NT2/D1 (cell line): ENCODE measurements at regions not wholly inside any gene's neighbourhood (a gene's known extent, or its start where the extent isn't known, plus 50 kb on each side); places are given as distances from the start of the nearest gene placed in this dataset.

ENCODE experiments used
- DNase-seq: peaks from one replicate; pipeline ENCODE4 v3.0.0-alpha.2; 2011; ENCODE audit warnings: low read depth, low spot score
- H3K27me3 ChIP-seq: 2 replicates; pipeline ENCODE4 v1.6.0; 2011; ENCODE audit warnings: mild to moderate bottlenecking; ENCODE audit not compliant: insufficient read length, insufficient read depth
- H3K36me3 ChIP-seq: 2 replicates; pipeline ENCODE4 v1.6.1; 2011; ENCODE audit warnings: mild to moderate bottlenecking, low read length, mixed read lengths; ENCODE audit not compliant: insufficient read depth, insufficient read length
- H3K4me1 ChIP-seq: 2 replicates; pipeline ENCODE4 v1.5.1; 2011; ENCODE audit not compliant: insufficient read depth, insufficient read length
- H3K4me3 ChIP-seq: 2 replicates; pipeline ENCODE4 v1.5.1; 2011; ENCODE audit warnings: low read depth; ENCODE audit not compliant: insufficient read length
- H3K9ac ChIP-seq: 2 replicates; pipeline ENCODE4 v1.6.0; 2011; ENCODE audit warnings: low read depth; ENCODE audit not compliant: insufficient read length
- H3K9me3 ChIP-seq: 2 replicates; pipeline ENCODE4 v1.5.1; 2011; ENCODE audit warnings: mild to moderate bottlenecking, low read length; ENCODE audit not compliant: insufficient read depth
- SUZ12 ChIP-seq: IDR thresholded peaks from 2 replicates; pipeline ENCODE4 v1.6.1; 2011; ENCODE audit not compliant: insufficient read length, insufficient read depth; ENCODE audit errors: extremely low read depth
- YY1 ChIP-seq: IDR thresholded peaks from 2 replicates; pipeline ENCODE4 v1.6.1; 2011; ENCODE audit not compliant: insufficient read length, insufficient read depth
- ZNF274 ChIP-seq: IDR thresholded peaks from 2 replicates; pipeline ENCODE4 v1.6.1; 2011; ENCODE audit warnings: mild to moderate bottlenecking, low read depth, low read length

GRCh38 chr4:189826657-189827056 is 114.0 kb upstream of the FRG1 start:
- Histone ChIP-seq H3K4me3 (no peak overlapping the region), H3K27me3 (no peaks in the 10 kb centered on the region), H3K9me3 (no peaks in the 10 kb centered on the region), H3K9ac (no peak overlapping the region), H3K4me1 (peaks cover 5% of the 10 kb centered on the region), H3K36me3 (no peaks in the 10 kb centered on the region)
- no peak for TF ChIP-seq SUZ12
- no peak for TF ChIP-seq YY1
- TF ChIP-seq ZNF274 = no peak
- no peak for DNase-seq

DNA sequence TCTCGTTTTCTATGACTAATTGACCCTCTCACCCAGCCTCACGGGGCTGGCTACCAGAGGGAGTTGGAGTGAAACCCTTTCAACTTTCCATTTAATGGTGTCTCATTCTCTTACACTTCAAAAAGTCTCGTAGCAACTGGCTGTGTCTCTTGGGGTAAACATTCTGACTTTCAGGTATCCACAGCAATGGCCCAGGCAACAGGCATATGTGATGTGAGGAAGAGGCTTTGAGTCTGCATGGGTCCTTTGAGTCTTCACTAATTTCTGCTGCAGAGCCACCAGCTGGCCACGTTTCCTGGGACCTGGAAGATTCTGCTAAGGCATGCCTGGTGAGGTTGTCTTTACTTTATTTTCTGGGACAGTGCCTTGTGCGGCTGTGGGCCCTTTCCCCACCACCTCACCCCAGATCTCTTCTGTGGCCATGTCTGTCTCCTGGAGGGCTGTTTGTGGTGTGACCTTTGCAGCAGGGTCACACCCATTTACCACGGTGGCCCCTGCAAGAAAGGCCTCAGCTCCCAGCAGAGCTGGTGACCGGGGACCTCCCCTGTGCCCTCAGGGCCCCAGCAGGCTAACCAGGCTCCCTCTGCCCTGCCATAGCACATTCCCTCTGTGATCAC is 112.5 kb upstream of the FRG1 start:
- H3K9ac ChIP-seq = no peak overlapping the region

DNA sequence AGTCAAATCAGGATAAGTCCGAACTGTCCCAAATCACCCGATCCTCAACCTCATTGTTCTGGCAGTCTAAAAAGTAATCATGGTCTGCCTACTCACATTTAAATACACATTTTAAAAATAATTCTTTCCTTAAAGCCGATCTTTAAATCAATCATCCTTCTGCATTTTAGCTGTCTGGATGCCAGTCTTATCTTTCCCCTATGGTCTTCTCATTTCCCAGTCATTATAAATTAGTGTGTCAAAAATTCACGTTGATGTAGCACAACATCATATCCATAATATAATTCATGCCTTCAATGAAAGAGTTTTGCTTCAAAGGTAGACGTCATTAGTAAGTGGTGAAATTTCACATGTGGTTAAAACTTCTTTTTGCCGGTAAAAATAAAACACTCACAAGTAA is 108.1 kb upstream of the FRG1 start:
- peaks cover 5% of the 10 kb centered on the region for H3K4me1 ChIP-seq

More for the DNA sequence above, 112.5 kb upstream of the FRG1 start:
- DNase-seq = no peak
- no peak overlapping the region for H3K4me3 ChIP-seq
- no peaks in the 10 kb centered on the region for H3K36me3 ChIP-seq
- H3K9me3 ChIP-seq = no peaks in the 10 kb centered on the region
- TF ChIP-seq ZNF274 (no peak), YY1 (no peak), SUZ12 (no peak)
- H3K4me1 ChIP-seq = peaks cover 5% of the 10 kb centered on the region
- H3K27me3 ChIP-seq = no peaks in the 10 kb centered on the region

GRCh38 chr4:189834616-189835015 is 106.1 kb upstream of the FRG1 start:
- no peaks in the 10 kb centered on the region for H3K27me3 ChIP-seq
- H3K9ac ChIP-seq = no peak overlapping the region
- H3K9me3 ChIP-seq = peaks cover 14% of the 10 kb centered on the region
- no peak overlapping the region for H3K4me3 ChIP-seq
- no peak for TF ChIP-seq SUZ12
- TF ChIP-seq YY1 = no peak
- no peak for TF ChIP-seq ZNF274
- H3K4me1 ChIP-seq = no peaks in the 10 kb centered on the region
- DNase-seq = no peak
- H3K36me3 ChIP-seq = no peaks in the 10 kb centered on the region

More for the DNA sequence above, 108.1 kb upstream of the FRG1 start:
- H3K36me3 ChIP-seq = no peaks in the 10 kb centered on the region
- no peak overlapping the region for H3K4me3 ChIP-seq
- no peaks in the 10 kb centered on the region for H3K27me3 ChIP-seq
- no peak for DNase-seq
- no peak overlapping the region for H3K9ac ChIP-seq
- H3K9me3 ChIP-seq = peaks cover 14% of the 10 kb centered on the region
- TF ChIP-seq ZNF274 (no peak), YY1 (no peak), SUZ12 (no peak)

GRCh38 chr4:189835505-189835904 is 105.2 kb upstream of the FRG1 start:
- Histone ChIP-seq H3K36me3 (no peaks in the 10 kb centered on the region), H3K4me3 (no peak overlapping the region), H3K9me3 (peaks cover 14% of the 10 kb centered on the region), H3K9ac (no peak overlapping the region), H3K27me3 (no peaks in the 10 kb centered on the region), H3K4me1 (no peaks in the 10 kb centered on the region)
- TF ChIP-seq ZNF274 = no peak
- no peak for TF ChIP-seq SUZ12
- TF ChIP-seq YY1 = no peak
- DNase-seq = peak; percentile 35

DNA sequence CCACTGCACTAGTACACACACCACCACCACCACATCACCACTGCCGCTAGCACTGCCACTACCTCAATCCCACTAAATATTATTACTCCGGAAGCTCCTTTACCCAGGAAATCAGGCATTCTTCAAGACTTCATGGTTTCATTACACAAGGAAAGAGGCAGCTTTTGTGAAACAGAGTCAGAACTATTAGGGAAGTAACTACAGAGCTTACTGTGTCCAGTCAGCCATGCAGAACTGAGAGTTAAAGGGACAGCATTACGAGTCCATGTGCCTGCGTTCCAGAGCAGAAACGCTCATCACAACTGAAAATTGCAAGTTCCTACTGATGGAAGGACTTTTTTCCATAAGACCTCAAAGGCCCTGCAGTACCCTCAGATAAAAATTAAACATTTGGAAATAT is 103.2 kb upstream of the FRG1 start:
- H3K4me1 ChIP-seq = no peaks in the 10 kb centered on the region
- no peak overlapping the region for H3K9ac ChIP-seq
- TF ChIP-seq YY1 = no peak
- no peak for DNase-seq
- no peak overlapping the region for H3K4me3 ChIP-seq
- H3K27me3 ChIP-seq = no peaks in the 10 kb centered on the region
- H3K36me3 ChIP-seq = no peaks in the 10 kb centered on the region
- peaks cover 14% of the 10 kb centered on the region for H3K9me3 ChIP-seq

GRCh38 chr4:189838821-189839497 is 101.7 kb upstream of the FRG1 start:
- H3K27me3 ChIP-seq = no peaks in the 10 kb centered on the region
- no peak overlapping the region for H3K4me3 ChIP-seq
- TF ChIP-seq ZNF274 (no peak), YY1 (no peak), SUZ12 (no peak)
- peaks cover 14% of the 10 kb centered on the region for H3K9me3 ChIP-seq
- H3K36me3 ChIP-seq = no peaks in the 10 kb centered on the region
- H3K9ac ChIP-seq = no peak overlapping the region
- DNase-seq = no peak
- H3K4me1 ChIP-seq = no peaks in the 10 kb centered on the region
